BLaER1 treated with 17β-estradiol and CSF1 and Interleukin-3, amounts not matched to agents 10 nM and 100 nM (cell line): ENCODE measurements at regions not wholly inside any gene's neighbourhood (a gene's known extent, or its start where the extent isn't known, plus 50 kb on each side); places are given as distances from the start of the nearest gene placed in this dataset.
"Not testable (repeated sequence)": the region's sequence is repeated elsewhere in the genome, so short reads cannot be mapped to it uniquely, and the experiment has no call there.

Experiments used
- H3K27ac ChIP-seq, 11 experiments: shearing (Covaris generic); formaldehyde crosslinking; 2 replicates each; pipeline ENCODE4 v1.8.1; 2022
- H3K27me3 ChIP-seq, 11 experiments: shearing (Covaris generic); formaldehyde crosslinking; 2 replicates each; pipeline ENCODE4 v1.8.1; 2022
- H3K36me3 ChIP-seq, 11 experiments: shearing (Covaris generic); formaldehyde crosslinking; 2 replicates each; pipeline ENCODE4 v1.8.1; 2022
- H3K4me1 ChIP-seq, 10 experiments: shearing (Covaris generic); formaldehyde crosslinking; 2 replicates each; pipeline ENCODE4 v1.8.1; 2022
- H3K4me2 ChIP-seq, 11 experiments: shearing (Covaris generic); formaldehyde crosslinking; 2 replicates each; pipeline ENCODE4 v1.8.1; 2022
- H3K4me3 ChIP-seq, 10 experiments: shearing (Covaris generic); formaldehyde crosslinking; 2 replicates each; pipeline ENCODE4 v1.8.1; 2022
- H3K9ac ChIP-seq, 11 experiments: shearing (Covaris generic); formaldehyde crosslinking; 2 replicates each; pipeline ENCODE4 v1.8.1; 2022
- H3K9me3 ChIP-seq, 11 experiments: shearing (Covaris generic); formaldehyde crosslinking; replicated peaks in 1 of 11; 2 replicates each; pipeline ENCODE4 v1.8.1; 2022
- H4K20me1 ChIP-seq, 11 experiments: shearing (Covaris generic); formaldehyde crosslinking; 2 replicates each; pipeline ENCODE4 v1.8.1; 2022
- Cebpa-rat ChIP-seq, 11 experiments: shearing (Covaris generic); IDR thresholded peaks; 2 replicates each; pipeline ENCODE4 v1.8.1; 2022

DNA sequence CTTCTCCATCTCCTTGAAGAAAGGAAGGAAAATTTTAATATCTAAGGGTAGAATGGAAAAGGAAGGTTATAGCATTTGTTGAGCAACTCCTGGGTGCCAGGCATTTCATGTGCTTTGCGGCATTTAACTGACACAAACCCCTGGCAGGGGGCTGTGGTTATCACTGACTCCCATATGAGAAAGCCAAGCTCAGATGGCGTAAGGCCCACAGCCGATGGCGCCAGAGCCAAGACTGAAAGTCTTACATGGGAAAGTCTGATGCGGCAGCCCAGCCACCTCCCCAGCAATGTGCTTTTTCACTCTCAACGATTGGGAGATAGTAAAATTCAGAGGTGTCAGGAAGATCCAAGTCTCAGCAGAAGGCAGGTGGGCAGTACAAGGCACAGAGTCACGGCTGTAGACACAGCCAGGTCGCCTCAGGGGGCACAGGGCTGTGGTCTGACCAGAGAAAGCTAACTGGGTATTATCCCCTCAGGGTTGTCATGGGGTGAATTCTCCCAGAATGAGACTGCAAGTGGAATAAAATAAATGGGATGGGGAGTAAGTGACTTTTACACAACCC lies 324.2 kb upstream of the NCKAP5 start:
- Histone ChIP-seq H4K20me1 (no peaks in the 10 kb centered on the region), H3K4me2 (no peak overlapping the region), H3K4me1 (no peaks in the 10 kb centered on the region; a peak in 1 of 20 replicates), H3K27ac (no peak overlapping the region), H3K9me3 (peaks cover 14 to 28% (median 21%) of the 10 kb centered on the region in 11 experiments), H3K4me3 (no peak overlapping the region), H3K36me3 (no peaks in the 10 kb centered on the region), H3K9ac (no peak overlapping the region), H3K27me3 (no peaks in the 10 kb centered on the region)
- no peak for TF ChIP-seq Cebpa-rat (IDR thresholded peaks at IDR 0.05)

DNA sequence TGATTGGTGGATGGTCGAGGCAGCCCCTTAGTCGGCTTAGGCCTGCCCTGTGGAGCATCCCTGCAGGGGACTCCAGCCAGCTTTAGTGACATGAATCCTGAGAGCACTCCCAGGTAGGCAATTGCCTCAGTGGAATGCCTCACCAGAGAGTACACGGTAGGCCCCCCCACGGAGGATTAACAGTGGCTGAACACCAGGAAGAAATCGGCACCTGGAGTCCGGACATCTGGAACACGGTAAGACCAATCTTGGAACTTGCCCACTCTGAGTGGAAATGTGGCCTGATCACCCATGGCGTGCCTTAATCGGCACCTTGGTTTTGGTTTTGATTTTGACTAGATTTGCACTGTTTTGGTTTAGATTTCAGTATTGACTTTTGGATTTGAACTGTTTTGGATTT lies 326.2 kb upstream of the NCKAP5 start:
- Histone ChIP-seq H3K36me3 (no peaks in the 10 kb centered on the region), H3K4me1 (no peaks in the 10 kb centered on the region), H3K9ac (no peak overlapping the region), H3K9me3 (peaks cover 16 to 28% (median 23%) of the 10 kb centered on the region in 11 experiments), H3K4me2 (no peak overlapping the region), H3K4me3 (no peak overlapping the region), H3K27ac (no peak overlapping the region), H4K20me1 (no peaks in the 10 kb centered on the region), H3K27me3 (no peaks in the 10 kb centered on the region)
- TF ChIP-seq Cebpa-rat (IDR thresholded peaks at IDR 0.05), result no peak

DNA sequence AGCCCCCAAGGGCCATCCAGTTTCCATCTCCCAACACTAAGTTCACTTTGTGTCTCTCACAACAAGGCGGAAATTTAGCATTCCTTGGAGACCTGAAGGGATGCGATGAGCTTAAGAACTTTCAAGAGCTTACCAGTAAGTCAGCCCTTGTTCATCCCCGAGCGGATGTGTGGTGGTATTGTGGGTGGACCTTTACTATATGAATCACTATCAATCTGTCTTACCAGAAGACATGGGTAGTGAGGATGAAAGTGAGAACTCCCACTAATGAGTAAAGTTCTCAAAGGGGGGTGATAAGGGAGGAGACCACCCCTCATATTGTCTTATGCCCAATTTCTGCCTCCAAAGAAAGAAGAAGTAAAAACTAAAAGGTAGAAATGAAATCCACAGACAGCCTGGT lies 329.6 kb upstream of the NCKAP5 start:
- H3K9me3 ChIP-seq, result peaks cover 16 to 28% (median 23%) of the 10 kb centered on the region in 11 experiments
- H3K4me1 ChIP-seq, H3K4me2 ChIP-seq, H3K27ac ChIP-seq, H3K27me3 ChIP-seq, H4K20me1 ChIP-seq, H3K9ac ChIP-seq, H3K36me3 ChIP-seq, H3K4me3 ChIP-seq: not testable (repeated sequence)

DNA sequence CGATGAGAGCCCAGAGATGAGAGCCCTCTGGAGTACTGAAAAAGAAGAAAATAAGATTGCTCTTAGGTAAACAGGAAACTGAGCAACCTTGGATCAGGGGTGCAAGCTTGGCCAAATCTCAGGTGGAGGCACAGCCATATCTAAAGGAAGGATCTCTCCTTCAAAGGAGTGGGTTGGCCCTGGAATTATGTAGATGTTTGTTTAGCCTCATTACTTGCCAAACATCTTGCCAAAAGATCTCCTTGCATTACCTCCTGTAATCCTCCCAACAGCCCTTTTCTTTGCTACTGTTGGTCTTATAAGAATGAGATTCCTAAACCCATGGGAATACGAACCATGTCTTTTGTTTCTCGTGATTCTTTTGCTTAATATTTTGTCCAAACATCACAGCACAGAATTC lies 332.6 kb upstream of the NCKAP5 start:
- no peak overlapping the region for H3K4me2 ChIP-seq
- H3K9ac ChIP-seq, result no peak overlapping the region
- TF ChIP-seq Cebpa-rat (IDR thresholded peaks at IDR 0.05), result no peak
- no peaks in the 10 kb centered on the region for H3K36me3 ChIP-seq
- no peak overlapping the region for H3K4me3 ChIP-seq
- no peak overlapping the region for H3K27ac ChIP-seq
- peaks cover 0 to 6% (median 0%) of the 10 kb centered on the region in 11 experiments; a peak in 3 of 22 replicates for H3K9me3 ChIP-seq
- no peaks in the 10 kb centered on the region for H4K20me1 ChIP-seq
- no peaks in the 10 kb centered on the region for H3K4me1 ChIP-seq
- no peaks in the 10 kb centered on the region for H3K27me3 ChIP-seq

DNA sequence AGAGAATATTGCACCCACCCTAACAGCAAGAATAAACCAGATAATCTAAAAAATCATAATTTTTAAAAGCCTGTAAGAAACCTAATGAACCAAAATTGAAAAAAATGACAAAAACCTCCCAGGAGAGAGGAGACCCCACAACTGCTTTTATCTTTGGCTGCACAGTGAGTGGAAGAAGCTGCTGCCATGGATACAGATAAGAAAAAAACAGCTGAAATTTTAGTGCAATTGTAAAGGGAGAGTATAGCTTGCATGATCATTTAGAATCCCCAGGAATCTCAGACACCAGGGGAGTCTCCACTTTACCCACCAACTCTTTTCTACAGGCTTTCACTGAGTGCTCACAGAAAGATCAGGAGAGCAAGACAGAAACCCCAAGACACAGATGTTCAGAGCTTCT lies 338.1 kb upstream of the NCKAP5 start:
- H3K4me3 ChIP-seq, result no peak overlapping the region
- H3K27me3 ChIP-seq, result no peaks in the 10 kb centered on the region
- no peaks in the 10 kb centered on the region for H3K4me1 ChIP-seq
- H3K27ac ChIP-seq, result no peak overlapping the region
- H4K20me1 ChIP-seq, result no peaks in the 10 kb centered on the region
- no peaks in the 10 kb centered on the region for H3K36me3 ChIP-seq
- peaks cover 9 to 22% (median 12%) of the 10 kb centered on the region in 11 experiments; a peak in 15 of 22 replicates for H3K9me3 ChIP-seq
- H3K4me2 ChIP-seq, result no peak overlapping the region
- no peak for TF ChIP-seq Cebpa-rat (IDR thresholded peaks at IDR 0.05)
- H3K9ac ChIP-seq, result no peak overlapping the region

DNA sequence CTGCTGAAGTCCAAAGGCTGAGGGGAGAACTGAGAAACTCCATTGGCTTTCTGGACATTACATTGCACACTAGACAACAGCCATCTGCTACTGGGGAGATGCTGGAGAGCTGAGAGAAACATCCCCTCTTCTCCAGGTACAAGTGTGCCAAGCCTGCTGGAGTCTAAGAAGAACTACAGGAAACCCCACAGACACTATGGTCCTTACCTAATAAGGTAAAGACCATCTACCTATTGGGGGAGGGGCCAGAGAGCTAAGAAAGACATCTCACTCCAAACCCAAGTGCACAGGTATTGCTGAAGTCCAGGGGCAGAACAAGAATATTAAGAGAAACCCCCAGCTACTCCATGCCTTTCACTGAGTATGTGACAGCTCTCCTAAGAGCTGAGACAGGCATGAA lies 338.7 kb upstream of the NCKAP5 start:
- no peaks in the 10 kb centered on the region for H3K36me3 ChIP-seq
- H3K4me3 ChIP-seq, result no peak overlapping the region
- peaks cover 9 to 22% (median 12%) of the 10 kb centered on the region in 11 experiments; a peak in 15 of 22 replicates for H3K9me3 ChIP-seq

DNA sequence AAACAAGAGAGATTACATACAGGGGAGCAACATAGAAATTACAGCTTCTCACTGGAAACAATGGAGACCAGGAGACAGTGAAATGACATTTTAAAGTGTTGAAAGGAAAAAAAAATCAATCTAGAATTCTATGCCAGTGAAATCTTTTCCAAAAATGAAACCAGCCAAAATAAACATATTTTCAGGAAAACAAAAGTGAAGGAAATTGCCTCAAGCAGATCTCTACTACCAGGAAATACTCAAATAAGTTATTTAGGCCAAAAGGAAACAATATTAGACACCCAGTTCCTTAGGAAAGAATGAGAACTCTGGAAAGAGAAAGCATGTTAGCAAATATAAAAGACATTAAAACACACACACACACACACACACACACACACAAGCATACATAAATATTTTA lies 339.9 kb upstream of the NCKAP5 start:
- Histone ChIP-seq H3K27me3 (no peaks in the 10 kb centered on the region), H3K4me1 (no peaks in the 10 kb centered on the region), H3K36me3 (no peaks in the 10 kb centered on the region), H3K27ac (no peak overlapping the region), H3K4me2 (no peak overlapping the region), H3K4me3 (no peak overlapping the region), H3K9me3 (peaks cover 9 to 22% (median 12%) of the 10 kb centered on the region in 11 experiments; a peak in 15 of 22 replicates), H3K9ac (no peak overlapping the region), H4K20me1 (no peaks in the 10 kb centered on the region)
- no peak for TF ChIP-seq Cebpa-rat (IDR thresholded peaks at IDR 0.05)

More for the DNA sequence above, 338.7 kb upstream of the NCKAP5 start:
- TF ChIP-seq Cebpa-rat (IDR thresholded peaks at IDR 0.05), result no peak
- Histone ChIP-seq H3K4me1 (no peaks in the 10 kb centered on the region), H3K9ac (no peak overlapping the region), H3K27ac (no peak overlapping the region), H3K27me3 (no peaks in the 10 kb centered on the region), H3K4me2 (no peak overlapping the region), H4K20me1 (no peaks in the 10 kb centered on the region)

DNA sequence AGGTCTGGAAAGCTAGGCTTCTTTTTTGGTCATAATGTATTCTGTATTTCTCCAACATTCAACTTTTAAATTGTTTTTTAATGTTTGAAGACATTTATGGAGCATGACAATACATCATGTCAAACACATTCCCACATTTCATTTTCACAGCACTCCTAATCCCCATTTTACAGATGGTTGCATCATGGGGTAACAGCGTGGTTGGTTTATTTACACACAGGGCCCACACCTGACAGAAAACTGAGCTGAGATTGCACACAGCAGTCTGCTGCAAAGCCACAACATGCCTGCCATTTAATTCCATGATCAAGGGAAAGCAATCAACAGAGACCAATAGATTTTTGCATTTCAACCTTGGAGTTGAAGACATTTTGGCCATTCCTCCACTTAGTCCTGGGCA lies 335.7 kb upstream of the MGAT5 start:
- no peak overlapping the region for H3K4me3 ChIP-seq

DNA sequence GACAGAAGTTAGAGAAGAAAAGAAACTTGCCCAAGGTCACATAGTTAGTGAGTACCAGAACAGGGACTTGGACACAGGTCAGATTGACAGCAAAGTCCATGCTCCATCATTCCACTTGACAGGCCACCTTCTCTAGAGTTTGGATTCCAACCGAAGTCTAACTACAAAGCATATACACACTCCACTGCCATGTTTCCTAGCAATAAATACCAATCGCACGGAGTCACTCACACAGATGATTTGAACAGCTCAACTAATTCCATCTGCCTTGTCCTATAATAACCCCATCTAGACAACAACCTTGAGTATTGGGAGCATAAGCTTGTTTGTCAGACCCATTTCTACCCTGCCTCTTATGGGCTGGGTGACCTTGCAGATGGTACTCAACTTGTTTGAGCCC lies 334.6 kb upstream of the MGAT5 start:
- no peaks in the 10 kb centered on the region for H3K27me3 ChIP-seq
- H4K20me1 ChIP-seq, result no peaks in the 10 kb centered on the region
- no peak overlapping the region for H3K27ac ChIP-seq
- no peak overlapping the region for H3K9ac ChIP-seq
- H3K9me3 ChIP-seq, result peaks cover 0 to 7% (median 0%) of the 10 kb centered on the region in 11 experiments; a peak in 1 of 22 replicates
- no peaks in the 10 kb centered on the region for H3K36me3 ChIP-seq
- no peak for TF ChIP-seq Cebpa-rat (IDR thresholded peaks at IDR 0.05)
- H3K4me2 ChIP-seq, result no peak overlapping the region
- no peak overlapping the region for H3K4me3 ChIP-seq
- H3K4me1 ChIP-seq, result no peaks in the 10 kb centered on the region

More for the DNA sequence above, 335.7 kb upstream of the MGAT5 start:
- Histone ChIP-seq H3K9me3 (peaks cover 0 to 7% (median 0%) of the 10 kb centered on the region in 11 experiments; a peak in 1 of 22 replicates), H3K4me2 (no peak overlapping the region), H3K9ac (no peak overlapping the region), H4K20me1 (no peaks in the 10 kb centered on the region), H3K36me3 (no peaks in the 10 kb centered on the region), H3K4me1 (no peaks in the 10 kb centered on the region), H3K27ac (no peak overlapping the region), H3K27me3 (no peaks in the 10 kb centered on the region)
- no peak for TF ChIP-seq Cebpa-rat (IDR thresholded peaks at IDR 0.05)

DNA sequence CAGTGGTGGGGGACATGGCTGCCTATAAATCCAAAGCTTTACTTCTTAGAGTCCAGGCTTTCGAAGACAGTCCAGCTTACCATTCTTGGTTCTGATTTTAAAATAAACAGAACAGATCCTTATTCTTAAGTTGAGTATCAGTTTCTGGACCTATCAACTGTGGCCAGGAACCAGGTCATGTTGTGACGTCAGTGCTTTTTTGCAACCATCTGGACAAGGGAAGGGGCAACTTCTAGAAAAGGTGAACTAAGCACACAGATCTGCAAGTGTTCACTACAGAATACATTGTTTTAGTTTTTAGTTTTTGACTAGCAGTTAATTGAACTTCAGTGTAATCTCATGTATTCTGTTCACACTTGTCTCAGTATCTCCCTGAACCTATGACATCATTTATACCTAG lies 326.0 kb upstream of the MGAT5 start:
- H3K9ac ChIP-seq, result no peak overlapping the region
- no peak overlapping the region for H3K4me2 ChIP-seq
- TF ChIP-seq Cebpa-rat (IDR thresholded peaks at IDR 0.05), result no peak
- H3K4me1 ChIP-seq, result no peaks in the 10 kb centered on the region
- H3K9me3 ChIP-seq, result 0 out of 22 replicates have a peak, but pooled peaks cover 0 to 7% (median 0%) of the 10 kb centered on the region in 11 experiments
- H3K4me3 ChIP-seq, result no peak overlapping the region
- no peak overlapping the region for H3K27ac ChIP-seq
- no peaks in the 10 kb centered on the region for H3K36me3 ChIP-seq
- no peaks in the 10 kb centered on the region for H3K27me3 ChIP-seq
- H4K20me1 ChIP-seq, result no peaks in the 10 kb centered on the region
